Renal pelvis (tissue), 1 donor: ENCODE measurements at regions not wholly inside any gene's neighbourhood (a gene's known extent, or its start where the extent isn't known, plus 50 kb on each side); places are given as distances from the start of the nearest gene placed in this dataset.
"Not testable (repeated sequence)": the region's sequence is repeated elsewhere in the genome, so short reads cannot be mapped to it uniquely, and the experiment has no call there.

Source experiments
- DNase-seq: peaks from one replicate; pipeline ENCODE4 v3.0.0-alpha.2; 2013

DNA sequence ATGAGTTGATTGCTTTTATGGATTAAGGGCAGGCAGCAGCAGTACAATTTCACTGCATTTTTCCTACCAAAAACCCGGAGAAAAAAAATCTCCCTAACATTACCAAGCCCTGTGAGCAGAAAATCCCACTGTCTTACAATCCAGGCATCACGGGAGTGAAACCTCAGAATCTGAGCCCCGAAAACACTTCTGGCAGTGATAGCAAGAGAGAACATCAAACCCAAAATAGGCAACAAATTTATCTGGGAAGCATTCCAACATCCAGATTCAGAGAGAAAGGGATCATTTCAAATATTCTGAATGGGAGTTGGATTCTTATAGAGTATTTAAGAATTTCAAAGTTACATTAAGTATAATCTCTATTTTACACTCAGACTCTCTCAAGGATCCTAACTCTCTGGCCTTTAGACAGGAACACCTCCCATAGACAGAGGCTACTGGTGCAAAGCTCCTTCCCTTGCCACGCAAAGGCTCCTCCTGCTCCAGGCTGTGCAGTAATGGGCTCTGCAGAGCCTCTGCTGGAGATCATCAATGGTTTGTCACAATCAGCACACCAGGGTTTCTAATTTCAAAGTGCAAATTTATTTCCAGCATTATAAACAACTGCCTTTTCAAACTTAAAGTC lies 256.9 kb downstream of the PARM1 start:
- no peak for DNase-seq

DNA sequence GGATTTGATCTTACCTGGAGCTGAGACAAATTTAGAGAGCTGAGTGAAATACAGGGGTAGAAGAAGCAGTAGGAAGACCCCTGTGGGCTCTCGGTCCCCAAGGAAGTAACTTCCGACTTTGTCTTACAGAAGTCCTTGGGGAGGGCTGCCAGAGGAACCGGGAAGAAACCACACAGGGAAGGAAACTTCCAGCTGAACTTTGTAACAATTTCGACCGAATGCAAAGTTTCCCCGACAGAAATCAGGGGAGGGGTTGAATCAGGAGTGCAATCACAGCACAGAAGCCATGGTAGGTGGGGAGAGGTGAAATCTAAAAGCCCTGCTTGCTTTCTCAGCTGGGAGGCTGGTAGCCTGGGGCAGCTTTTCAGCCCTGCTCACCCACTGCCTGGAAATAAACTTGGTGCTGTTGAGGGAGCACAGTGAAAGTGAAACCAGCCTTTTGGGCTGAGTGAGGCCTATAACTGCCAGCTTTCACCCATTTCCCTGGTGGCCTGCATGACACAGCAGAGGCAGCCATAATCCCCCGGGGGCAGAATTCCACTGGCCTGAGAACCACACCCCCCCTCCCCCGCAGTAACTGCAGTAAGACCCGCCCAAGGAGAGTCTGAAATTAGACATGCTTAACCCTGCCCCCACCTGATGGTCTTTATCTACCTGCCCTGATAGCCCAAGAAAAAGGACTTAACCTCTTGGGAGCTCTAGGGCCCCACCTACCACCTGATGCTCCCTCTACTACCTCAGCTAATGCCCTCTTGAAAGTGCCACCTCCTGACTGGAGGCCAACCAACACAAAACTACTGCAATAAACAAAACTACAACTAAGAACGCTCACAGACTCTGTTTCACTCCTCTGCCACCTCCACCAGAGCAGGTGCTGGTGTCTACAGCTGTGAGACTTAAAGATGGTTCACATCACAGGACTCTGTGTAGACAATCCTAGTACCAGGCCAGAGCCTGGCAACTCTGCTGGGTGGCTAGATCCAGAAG lies 248.2 kb downstream of the PARM1 start:
- DNase-seq = no peak

DNA sequence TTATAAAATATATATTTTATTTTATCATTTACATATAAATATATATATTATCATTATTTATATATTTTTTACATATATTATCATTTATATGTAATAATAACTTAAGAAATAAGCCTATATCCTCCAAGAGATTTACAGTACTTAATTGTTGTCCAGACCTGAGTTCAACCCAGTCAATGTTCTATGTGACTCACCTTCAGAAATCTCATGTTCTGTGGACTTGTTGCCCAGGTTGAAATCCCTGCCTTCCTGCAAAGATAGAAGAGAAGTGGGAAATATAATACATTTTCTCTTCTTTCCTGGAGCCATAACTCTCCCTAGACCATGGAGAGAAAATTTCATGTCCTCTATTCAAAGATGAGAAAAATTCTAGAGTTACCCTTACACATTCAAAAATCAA lies 247.3 kb downstream of the PARM1 start:
- no peak for DNase-seq

DNA sequence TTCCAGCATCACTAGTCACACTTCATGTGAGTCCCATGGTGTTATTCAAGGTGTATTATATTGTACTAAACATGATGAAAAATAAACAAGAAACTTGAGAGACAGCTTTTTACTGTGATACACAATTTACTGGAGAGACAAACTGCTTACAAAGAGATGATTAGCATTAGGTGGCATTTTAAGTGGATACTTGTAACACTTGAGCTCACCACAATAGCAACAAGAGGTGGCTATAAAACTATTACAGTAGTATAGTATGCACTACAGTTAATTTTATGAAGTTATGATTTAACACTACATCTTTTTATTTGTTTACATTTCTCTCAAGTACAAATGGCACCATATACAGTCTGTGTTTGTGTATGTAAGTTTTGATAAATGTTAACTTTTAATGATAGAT lies 246.6 kb downstream of the PARM1 start:
- DNase-seq = no peak

DNA sequence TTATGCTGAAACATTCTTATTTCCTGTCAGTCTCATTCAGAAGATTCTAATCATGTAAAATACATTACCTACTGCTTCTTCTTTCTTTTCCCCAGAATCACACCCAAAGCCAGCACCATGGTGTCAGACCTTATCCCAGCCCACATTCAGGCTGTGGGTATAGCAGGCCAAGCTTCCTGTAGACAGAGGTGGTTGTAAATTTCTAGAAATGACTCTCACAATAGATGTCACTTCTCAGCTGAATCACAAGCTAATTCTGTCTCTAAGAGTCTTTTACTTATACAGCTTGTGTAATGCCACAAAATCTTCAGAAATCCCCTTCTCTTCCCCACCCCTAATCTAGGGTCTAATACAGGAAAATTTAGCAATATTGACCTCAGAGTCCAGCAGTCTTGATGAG lies 239.6 kb downstream of the PARM1 start:
- DNase-seq = no peak

DNA sequence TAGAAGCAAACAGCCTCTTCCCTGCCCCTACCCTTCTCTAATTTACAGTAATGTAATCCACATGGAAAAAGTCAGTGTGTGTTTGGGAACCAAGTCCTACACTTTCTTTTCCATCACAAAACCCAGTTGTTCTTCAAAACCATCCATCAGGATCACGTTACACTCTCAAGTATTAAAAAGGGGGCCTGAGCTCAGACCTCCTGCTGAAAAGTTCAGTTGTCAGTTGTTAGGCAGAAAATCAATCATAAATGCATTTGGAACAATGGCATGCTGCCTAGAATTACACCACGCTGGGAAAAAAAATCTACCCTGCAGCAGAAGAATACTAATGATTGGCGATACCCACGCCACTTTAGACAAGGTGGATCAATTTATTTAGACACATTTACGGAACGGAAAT lies 236.5 kb downstream of the PARM1 start:
- DNase-seq = no peak

DNA sequence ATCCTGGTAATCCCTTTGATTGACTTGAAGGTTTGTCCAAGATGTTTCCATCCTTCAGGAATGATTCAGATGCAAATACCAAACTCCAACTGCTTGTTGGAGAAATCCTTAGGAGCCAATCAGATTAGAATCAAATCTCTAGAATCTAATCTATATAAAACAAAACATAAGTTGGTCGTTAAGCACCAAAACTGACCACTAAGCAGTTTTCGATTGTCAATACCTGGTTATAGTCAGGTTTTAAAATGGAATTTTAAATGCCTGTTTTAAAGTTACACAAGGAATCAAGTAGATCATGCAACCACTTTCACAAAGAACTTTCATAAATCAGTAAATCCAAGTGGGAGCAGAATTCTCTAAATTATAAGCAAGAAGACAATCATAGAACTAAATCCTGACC lies 236.1 kb downstream of the PARM1 start:
- DNase-seq = no peak

DNA sequence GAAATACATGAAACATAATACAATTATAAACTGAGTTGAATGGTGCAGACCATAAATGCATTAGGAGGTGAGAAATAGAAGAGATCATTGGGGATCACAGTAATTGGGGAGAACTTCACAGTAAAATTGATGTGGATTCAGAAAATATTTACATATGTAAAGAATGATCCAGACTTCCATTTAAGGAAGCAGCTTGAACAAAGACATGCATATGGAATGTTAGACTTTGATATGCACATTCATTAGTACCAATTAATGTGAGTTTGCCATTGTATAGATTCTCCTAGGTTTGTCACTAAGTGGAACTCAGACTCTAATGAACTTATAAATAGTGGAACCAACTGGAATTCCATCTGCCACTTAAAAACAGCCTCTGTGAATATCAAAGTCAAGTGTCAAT lies 235.6 kb downstream of the PARM1 start:
- no peak for DNase-seq

DNA sequence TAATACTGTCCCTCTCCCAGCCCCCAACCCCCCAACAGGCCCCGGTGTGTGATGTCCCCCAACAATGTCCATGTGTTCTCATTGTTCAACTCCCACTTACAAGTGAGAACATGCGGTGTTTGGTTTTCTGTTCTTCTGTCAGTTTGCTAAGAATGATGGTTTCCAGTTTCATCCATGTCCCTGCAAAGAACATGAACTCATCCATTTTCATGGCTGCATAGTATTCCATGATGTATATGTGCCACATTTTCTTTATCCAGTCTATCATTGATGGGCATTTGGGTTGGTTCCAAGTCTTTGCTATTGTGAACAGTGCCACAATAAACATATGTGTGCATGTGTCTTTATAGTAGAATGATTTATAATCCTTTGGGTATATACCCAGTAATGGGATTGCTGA lies 232.2 kb downstream of the PARM1 start:
- not testable (repeated sequence) for DNase-seq

DNA sequence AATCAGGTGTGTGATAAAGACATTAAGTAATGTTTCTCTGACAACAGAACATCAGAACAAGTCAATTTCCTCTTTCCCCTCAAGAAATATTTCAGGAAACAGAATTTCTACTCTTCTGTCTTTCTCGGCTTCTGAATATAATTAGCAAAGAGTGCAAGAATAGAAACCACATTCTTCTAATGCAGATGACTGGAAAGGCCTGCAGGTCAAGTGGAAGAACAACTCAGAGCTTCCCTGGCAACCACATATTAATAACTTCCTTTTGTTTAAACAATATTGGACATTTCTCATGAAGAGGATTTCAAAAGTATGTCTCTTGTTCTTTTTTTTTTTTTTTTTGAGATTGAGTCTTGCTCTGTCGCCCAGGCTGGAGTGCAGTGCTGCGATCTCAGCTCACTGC lies 225.5 kb downstream of the PARM1 start:
- no peak for DNase-seq

DNA sequence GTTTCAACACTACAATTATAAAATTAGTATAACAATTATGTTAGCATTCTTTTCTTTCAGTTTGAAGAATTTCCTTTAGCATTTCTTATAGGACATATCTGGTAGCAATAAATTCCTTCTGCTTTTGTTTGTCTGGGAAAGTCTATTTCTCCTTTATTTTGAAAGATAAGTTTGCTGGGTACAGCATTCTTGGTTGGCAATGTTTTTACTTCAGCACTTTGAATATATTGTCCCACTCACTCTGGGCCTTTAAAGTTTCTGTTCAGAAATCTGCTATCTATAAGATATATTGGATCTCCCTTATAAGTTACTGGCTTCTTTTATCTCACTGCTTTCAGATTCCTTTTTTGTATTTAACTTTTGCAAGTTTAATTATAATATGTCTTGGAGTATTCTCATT lies 222.1 kb downstream of the PARM1 start:
- no peak for DNase-seq

DNA sequence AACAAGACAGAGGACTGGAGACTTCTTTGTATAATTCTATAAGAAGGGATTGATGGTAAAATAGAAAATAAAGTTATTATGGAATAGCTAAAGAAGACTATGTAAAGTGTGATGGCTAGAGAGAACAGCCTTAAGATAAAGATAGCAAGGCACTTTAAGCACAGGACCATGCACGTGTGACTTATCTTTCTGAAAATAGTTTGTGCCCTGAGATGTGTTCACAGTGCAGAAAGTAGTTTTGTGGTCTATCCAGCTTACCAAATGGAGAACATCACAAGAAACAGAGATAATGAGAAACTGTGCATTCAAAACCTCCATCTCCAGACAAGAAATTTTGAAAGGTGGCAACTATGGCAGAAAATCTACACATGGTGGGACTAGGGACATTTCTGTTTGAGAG lies 213.3 kb downstream of the PARM1 start:
- no peak for DNase-seq

DNA sequence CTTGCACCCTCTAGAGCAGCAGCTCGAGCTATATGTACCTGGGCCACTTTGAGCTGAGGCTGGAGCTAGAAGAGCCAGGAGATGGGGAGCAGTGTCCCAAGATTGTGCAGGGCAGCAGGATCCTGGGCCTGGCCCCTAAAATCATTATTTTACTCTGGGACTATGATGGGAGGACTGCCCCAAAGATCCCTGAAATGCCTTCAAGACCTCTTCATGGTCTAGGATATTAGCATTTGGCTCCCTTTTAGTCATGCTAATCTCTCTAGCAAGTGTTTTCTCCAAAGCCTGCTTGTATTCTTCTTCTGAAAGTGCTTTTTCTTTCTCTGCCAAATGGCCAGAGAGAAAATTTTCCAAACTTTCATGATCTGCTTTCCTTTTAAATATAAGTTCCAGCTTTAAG lies 211.6 kb downstream of the PARM1 start:
- DNase-seq = no peak

DNA sequence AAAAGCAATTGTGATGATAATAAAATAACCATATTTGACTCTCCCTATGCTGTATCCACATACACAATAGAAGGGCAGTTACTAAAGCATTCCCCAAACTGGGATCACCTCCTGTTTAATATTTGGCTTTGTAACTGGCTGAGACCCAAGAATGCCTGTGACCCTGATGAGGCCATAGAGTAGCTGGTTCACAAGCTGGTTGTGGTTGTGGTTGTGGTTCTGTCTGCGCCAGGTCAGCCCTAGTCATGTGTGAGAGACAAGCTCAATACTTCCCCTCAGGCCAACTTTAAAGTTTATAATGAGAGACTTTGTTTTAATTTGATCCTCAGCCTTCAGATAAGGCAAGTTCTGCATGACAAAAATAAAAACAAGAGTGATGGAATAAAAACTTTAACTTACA lies 209.9 kb downstream of the PARM1 start:
- no peak for DNase-seq

DNA sequence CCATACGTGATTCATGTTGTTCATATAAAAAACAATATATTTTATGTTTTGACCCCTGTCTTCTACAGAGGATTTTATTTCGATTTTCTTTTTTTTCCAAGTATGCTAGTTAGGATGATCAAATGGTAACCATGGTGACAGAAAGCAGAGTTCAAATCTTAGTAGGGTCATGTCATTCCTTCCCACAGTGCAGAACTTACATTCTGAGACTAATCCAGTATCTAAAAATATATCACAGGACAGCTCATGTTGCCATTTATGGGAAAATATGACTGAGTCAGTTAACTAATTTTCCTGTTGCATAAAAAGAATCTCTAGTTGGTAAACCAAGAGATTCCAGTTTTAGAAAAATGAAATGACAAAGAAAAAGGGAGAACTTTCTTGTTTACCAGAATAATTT lies 209.5 kb downstream of the PARM1 start:
- DNase-seq = no peak

DNA sequence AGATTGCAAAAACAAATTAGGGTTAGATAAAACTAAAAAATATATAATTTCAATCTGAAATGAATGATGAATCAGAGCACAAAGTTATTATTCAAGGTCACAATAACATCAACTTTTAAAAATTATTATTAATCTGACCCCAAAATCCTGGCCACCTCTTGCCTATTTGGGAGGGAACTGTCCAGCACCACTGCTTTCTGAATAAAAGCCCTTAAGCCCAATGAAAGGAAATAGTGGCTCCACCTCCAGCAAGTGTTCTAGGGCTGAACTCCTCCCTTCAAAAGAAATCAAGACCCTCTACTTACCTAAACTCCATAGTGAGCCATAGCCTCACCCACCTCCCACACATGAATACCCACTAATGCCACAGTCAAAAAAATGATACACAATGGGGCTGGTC lies 208.2 kb downstream of the PARM1 start:
- no peak for DNase-seq

DNA sequence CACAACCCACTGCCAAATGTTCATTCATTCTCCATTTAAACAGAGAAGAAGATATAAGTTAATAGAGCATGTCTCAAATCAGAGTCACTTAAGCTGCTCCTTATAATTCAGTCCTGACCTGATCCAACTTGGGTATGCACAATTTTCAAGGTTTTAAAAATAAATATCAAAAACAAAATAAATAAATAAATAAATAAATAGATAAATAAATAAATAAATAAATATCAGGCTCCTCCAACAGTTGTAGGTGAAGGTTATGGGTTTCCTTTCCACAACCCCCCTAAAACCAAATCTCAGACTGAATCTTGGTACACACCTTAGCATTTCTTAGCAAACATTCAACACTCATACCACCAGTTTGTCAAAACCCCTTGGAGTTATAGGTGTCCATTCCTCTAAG lies 204.4 kb downstream of the PARM1 start:
- no peak for DNase-seq

DNA sequence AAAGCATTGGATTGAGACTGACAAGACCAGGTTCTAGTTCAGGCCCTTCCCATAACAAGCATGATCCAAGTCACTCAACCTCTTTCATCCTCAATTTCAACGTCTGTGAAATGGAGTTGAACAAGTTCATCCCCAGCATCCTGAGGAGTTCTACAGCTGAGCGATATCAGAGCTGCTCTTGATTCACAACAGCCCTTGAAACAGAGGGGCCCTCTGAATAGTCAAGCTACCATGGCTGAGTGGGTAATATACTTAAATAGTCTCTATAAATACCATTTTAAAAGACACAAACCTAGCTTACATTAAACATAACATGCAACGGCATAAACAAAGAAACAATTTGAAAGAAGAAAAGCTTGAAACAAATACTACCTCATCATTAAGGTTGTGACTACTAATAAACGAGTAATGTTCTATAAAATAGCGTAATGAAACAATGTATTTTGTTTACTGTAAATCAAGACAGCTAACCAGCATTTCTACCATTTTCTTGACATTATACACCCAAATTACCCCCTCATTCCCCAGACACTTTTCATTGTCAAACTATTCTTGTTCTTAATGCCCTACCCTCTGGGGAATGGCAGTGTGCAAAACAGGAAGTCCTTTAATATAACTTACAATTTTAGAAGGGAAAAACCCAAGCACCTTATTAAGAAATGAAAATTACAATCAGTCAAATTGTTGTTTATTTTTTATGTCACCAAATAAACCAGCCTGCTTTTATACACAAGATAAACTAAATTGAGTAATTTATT lies 202.3 kb downstream of the PARM1 start:
- DNase-seq = no peak

DNA sequence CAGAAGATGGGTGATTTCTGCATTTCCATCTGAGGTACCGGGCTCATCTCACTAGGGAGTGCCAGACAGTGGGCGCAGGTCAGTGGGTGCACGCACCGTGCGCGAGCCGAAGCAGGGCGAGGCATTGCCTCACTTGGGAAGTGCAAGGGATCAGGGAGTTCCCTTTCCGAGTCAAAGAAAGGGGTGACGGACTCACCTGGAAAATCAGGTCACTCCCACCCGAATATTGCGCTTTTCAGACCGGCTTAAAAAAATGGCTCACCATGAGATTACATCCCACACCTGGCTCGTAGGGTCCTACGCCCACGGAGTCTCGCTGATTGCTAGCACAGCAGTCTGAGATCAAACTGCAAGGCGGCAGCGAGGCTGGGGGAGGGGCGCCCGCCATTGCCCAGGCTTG lies 194.0 kb downstream of the PARM1 start:
- not testable (repeated sequence) for DNase-seq

DNA sequence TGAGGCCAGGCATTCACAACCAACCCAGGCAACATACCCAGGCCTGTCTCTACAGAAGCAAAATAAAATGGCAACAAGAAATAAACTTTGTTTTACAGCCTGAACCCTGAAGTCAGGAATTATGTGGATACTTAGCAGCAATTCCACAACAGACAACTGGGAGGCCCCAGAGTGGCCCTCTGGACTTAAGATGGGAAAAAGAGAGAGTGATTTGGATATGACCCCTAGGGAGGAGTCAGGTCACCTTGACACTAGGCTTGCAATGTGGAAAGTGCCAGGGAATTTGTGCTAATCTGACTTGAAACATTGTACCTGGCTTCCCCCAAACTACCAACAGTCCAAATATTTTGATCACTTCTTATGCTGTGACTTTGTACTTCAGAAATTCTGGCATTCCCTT lies 193.1 kb downstream of the PARM1 start:
- DNase-seq = no peak

DNA sequence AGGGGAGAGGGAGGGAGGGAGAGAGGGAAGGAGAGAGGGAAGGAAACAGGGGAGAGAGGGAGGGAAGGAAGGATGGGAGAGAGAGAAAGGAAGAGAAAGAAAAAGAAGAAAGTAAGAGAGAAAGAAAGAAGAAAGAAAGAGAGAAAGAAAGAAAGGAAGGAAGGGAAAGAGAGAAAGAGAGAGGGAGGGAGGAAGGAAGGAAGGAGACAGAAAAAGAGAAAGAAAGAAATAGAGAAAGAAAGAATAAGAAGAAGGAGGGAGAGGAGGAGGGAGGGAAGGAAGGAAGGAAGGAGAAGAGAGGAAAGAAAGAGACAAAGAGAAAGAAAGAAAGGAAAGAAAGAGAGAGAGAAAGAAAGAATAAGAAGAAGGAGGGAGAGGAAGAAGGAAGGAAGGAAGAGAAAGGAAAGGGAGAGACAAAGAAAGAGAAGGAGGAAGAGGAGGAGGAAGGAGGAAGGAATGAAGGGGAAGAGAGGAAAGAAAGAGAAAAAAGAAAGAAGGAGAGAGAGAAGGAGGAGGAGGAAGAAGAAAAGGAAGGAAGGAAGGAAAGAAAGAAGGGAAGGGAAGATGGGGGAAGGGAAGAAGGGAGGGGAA lies 189.6 kb downstream of the PARM1 start:
- no peak for DNase-seq

DNA sequence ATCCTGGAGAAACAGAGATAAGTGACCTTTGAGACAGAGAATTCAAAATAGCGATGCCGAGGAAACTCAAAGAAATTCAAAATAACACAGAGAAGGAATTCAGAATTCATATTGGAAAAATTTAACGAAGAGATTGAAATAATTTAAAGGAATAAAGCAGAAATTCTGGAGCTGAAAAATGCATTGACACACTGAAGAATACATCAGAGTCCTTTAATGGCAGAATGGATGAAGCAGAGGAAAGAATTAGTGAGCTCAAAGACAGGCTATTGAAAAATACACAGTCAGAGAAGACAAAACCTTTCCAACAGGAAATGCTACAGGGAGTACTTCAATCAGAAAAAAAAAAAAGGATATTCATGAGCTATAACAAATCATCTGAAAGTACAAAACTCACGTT lies 185.8 kb downstream of the PARM1 start:
- no peak for DNase-seq
